Ramos (cell line): ENCODE measurements at regions not wholly inside any gene's neighbourhood (a gene's known extent, or its start where the extent isn't known, plus 50 kb on each side); places are given as distances from the start of the nearest gene placed in this dataset.

Experiments used
- in situ Hi-C: fragments of 300-500 bp; cut with MboI; formaldehyde crosslinking; loops from one replicate; pipeline ENCODE4 v1.14.3; 2022; ENCODE audit warnings: low sequenced_read_pairs; ENCODE audit not compliant: unreplicated experiment

GRCh38 chr13:108018371-108018870 is 196.9 kb downstream of the LIG4 start:
- in situ Hi-C loops, result no loop called here

- in situ Hi-C loops, result no loop called here
Observed at GRCh38 chr13:108006619-108007018, 208.7 kb downstream of the LIG4 start.

GRCh38 chr13:108005231-108005630 is 210.1 kb downstream of the LIG4 start:
- in situ Hi-C loops, result no loop called here

- in situ Hi-C loops, result no loop called here
Observed at GRCh38 chr13:108003626-108004025, 211.7 kb downstream of the LIG4 start.

GRCh38 chr13:108000998-108001397 is 214.3 kb downstream of the LIG4 start:
- in situ Hi-C loops, result no loop called here

- in situ Hi-C loops, result no loop called here
Observed at GRCh38 chr13:107999751-108000150, 215.6 kb downstream of the LIG4 start.

GRCh38 chr13:107994137-107994536 is 221.2 kb downstream of the LIG4 start:
- in situ Hi-C loops, result no loop called here

- in situ Hi-C loops, result no loop called here
Observed at GRCh38 chr13:107993239-107993949, 221.9 kb downstream of the LIG4 start.

- in situ Hi-C loops, result no loop called here
Observed at GRCh38 chr13:107992542-107992941, 222.8 kb downstream of the LIG4 start.

- in situ Hi-C loops, result no loop called here
Observed at GRCh38 chr13:107977071-107977574, 238.2 kb downstream of the LIG4 start.

GRCh38 chr13:107976628-107977027 is 238.7 kb downstream of the LIG4 start:
- in situ Hi-C loops, result no loop called here

- in situ Hi-C loops, result no loop called here
Observed at GRCh38 chr13:107974409-107974808, 240.9 kb downstream of the LIG4 start.

GRCh38 chr13:107969546-107969945 is 245.8 kb downstream of the LIG4 start:
- in situ Hi-C loops, result no loop called here

- in situ Hi-C loops, result no loop called here
Observed at GRCh38 chr13:107968470-107968869, 246.9 kb downstream of the LIG4 start.

- in situ Hi-C loops, result no loop called here
Observed at GRCh38 chr13:107964395-107964794, 250.9 kb downstream of the LIG4 start.

GRCh38 chr13:107961849-107962608 is 253.3 kb downstream of the LIG4 start:
- in situ Hi-C loops, result no loop called here

GRCh38 chr13:107960301-107960700 is 255.0 kb downstream of the LIG4 start:
- in situ Hi-C loops, result no loop called here

- in situ Hi-C loops, result no loop called here
Observed at GRCh38 chr13:107956889-107957288, 258.4 kb downstream of the LIG4 start.

- in situ Hi-C loops, result no loop called here
Observed at GRCh38 chr13:107942030-107942617, 273.2 kb downstream of the LIG4 start.

GRCh38 chr13:107941345-107942029 is 273.8 kb downstream of the LIG4 start:
- in situ Hi-C loops, result no loop called here
